Activated CD4-positive, CD25-positive, alpha-beta regulatory T cell treated with anti-CD3 and anti-CD28 coated beads, Interleukin-2, amount 50 U/mL, for 72 hours (primary cell): ENCODE measurements at regions not wholly inside any gene's neighbourhood (a gene's known extent, or its start where the extent isn't known, plus 50 kb on each side); places are given as distances from the start of the nearest gene placed in this dataset.

Source experiments
- DNase-seq: peaks from one replicate; pipeline ENCODE4 v3.0.0; 2021

DNA sequence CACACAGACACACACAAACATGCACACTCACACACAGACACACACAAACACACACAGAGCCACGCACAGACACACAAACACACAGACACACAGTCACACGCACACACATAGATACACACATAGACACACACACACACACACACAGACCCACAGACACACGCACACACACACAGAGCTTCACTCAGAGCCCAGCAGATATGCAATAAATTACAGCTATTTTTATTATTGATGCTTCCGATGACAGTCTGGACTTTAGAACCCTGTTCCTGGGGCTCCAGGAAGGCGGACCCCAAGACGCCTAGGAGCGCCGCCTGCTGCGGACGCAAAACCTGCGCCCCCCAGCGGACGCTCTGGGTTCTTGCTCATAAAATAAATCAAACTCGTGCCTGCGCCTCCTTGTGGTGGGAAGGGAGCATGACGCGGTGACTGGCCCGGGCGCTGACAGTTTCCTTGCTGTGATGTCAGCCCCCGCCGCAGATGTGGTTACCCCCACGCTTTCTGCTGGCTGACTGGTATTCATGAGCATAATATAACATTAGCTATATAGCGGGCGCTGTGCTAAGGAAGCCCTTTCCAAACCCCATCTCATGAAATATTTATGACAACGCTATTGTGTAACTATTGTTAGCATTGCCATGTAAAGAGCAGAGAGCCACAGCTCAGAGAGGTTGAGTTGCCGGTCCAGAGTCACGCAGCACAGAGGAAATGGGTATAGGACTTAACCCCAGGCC, 64.4 kb upstream of the TM9SF2 start:
- peak; percentile 93 for DNase-seq

DNA sequence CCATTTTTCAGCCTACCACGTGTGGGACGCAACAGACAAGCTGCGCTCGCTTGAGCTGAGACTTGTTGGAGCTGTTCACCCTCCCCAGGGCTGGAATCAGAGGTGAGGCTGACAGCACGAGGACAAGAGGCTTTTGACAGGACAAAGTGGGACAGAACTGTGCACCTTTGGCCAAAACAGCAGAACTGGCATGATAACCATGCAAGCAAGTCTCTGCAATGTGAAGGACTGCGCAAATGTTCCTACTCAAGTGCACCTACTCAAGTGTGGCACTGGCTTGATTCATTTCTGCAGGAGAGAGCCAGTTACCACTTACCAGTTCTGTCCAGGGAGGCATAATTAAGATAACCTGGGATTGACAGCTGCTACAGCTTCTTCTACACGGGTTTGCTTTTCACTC, 62.2 kb upstream of the TM9SF2 start:
- DNase-seq: no peak

DNA sequence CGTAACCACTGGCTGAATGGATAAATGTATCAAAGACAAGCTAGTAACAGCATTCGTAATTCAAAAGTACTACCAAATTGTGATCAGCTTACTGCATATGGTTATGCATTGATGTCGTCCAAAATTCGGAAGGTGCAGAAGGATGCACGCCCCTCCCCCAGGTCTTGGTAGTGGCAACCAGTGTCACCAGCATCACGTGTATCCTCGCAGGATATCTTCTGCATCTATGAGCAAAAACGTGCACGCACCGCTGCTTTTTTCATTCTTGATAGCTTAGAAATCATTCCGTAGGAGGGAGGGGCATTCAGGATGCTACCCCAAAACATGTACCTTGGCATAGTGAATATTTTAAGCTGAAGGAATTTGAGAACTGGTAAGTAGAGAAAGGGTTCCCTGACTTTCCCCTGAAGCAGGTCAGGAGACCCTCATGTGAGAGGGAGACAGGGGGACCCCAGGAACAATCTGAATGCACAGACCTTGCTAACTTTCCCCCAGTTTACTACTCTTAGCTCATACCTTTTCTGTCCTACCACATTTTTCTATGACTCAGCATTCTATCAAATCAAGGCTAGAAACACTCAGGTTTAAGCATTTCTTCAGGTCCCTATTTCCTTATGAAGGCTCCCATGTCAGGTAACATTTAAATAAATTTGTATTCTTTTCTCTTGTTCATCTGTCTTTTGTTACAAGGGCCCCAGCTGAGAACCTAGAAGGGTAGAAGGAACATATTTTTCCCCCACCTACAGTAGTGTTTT, 61.2 kb upstream of the TM9SF2 start:
- DNase-seq: no peak

DNA sequence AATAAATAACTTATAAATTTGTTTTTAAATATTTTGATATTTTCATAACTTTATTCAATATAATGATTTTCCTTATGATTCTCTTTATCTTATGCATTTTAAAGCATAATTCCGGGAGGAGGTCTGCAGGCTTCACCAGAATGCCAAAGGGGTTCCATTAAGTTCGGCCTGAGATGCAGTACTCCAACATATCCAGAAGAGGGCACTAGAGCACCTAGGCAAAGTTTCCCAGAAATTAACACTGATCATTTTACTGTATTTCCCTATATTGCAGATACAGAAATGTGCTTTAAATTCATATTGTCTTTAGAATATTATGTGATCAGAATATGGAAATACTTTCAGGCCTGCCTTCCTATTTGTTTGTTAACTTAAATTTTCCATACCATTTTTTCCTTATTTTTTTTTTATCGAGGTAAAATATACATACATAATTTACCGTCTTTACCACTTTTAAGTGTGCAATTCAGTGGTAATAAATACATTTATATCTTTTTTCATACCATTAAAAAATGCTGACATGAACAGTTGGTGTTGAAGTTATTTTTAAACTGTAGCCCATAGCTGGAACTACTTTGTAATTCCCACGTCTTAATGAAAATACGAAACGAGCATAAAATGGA, 58.9 kb upstream of the TM9SF2 start:
- no peak for DNase-seq

DNA sequence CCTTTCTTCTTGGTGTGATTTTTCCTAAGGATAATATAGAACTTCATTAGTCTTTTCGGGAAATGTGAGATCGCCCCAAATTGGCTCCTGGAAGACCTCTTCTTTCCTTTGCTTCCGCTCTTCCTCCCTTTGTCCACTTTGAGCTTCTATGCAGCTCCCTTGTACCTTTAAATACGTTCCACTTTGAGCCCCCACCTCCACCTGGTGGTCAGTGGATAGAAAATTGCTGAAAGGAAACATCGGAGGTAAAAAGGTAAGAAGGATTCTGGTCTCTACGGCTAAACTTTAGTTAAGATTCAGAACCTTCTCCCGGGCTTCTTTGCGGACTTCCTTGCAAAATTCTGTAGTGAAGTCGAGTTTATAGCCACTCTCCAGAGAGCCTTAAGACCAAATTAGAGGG, 55.0 kb upstream of the TM9SF2 start:
- DNase-seq: no peak

DNA sequence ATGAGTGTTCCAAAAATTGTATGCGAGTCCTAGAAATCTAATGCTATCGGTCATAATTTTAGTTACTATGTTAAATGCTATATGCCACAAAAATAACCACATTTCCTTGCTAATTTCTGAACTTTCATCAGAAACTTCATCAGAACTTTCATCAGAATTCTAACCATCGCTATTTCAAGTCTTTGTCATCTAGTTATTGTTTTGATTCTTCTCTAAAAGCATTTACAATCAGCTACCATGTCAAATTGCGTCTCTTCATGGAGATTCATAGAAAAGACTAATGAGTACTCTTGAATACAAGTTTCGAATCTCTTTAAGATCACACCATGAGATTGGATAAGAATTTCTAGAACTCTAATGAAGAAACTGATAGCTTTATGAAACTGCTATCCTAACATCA, 52.7 kb upstream of the TM9SF2 start:
- DNase-seq: no peak

DNA sequence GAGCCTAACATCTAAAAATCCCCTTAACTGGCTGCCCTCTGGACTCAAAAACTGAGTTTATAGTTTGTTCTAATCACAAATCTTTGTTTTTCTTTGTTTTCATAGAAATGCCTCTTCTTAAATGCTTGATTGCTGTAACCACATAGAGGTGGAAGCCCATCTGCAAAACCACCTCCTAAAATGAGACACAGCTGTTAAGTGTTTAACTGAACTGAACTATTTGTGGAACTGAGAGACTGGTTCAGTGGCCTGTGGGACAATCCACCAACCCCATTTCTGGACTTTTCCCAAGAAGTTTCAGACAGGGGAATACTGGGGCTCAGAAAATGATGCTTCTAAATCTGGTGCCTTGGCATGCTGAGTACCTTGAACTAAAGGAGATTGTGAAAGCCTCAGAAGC, 50.9 kb upstream of the TM9SF2 start:
- DNase-seq: no peak
